Stomach (tissue), 4 donors: ENCODE measurements at regions not wholly inside any gene's neighbourhood (a gene's known extent, or its start where the extent isn't known, plus 50 kb on each side); places are given as distances from the start of the nearest gene placed in this dataset.

Source experiments
- CTCF ChIP-seq, 7 experiments: fragments of 450-650 bp in 4 of 7; fragments of 200-600 bp in 3 of 7; sonication (generic) in 3 of 7; IDR thresholded peaks; one replicate each; pipeline ENCODE4 v1.5.1; 2016 to 2019; ENCODE audit warnings: antibody characterized with exemption in 7 of 7, control low read depth in 2 of 7, mild to moderate bottlenecking in 1 of 7
- EP300 ChIP-seq: sonication (generic); formaldehyde crosslinking; IDR thresholded peaks from one replicate; pipeline ENCODE4 v1.6.1; 2017; ENCODE audit warnings: antibody characterized with exemption
- POLR2A ChIP-seq, 4 donors: fragments of 450-650 bp; IDR thresholded peaks; one replicate each; pipeline ENCODE4 v1.6.1; 2016; ENCODE audit warnings: antibody characterized with exemption in 4 of 4, control low read depth in 2 of 4, mild to moderate bottlenecking in 1 of 4, moderate library complexity in 1 of 4
- POLR2AphosphoS5 ChIP-seq, 3 donors: sonication (generic); formaldehyde crosslinking; IDR thresholded peaks; one replicate each; pipeline ENCODE4 v1.6.1; 2016; ENCODE audit warnings: antibody characterized with exemption in 3 of 3

DNA sequence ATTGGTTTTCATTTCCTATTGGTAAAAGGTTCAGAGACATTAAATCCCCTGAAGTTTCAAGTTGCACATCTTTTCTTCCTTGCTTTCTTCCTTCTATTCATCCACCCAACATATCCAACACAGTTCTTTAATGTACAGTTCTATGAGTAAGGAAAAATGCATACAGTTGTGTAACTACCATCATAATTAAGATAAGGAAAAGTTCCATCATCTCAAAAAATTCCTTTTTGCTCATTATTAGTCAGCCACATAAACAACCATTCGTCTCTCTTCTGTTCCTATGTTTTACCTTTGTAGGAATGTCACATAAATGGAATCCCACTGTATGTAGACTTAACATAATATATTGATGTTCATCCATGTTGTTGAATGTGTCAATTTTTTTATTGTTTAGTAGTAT lies 211.1 kb upstream of the ADAMTS9 start:
- TF ChIP-seq POLR2A (IDR thresholded peaks at IDR 0.05), result no peak
- no peak for TF ChIP-seq POLR2AphosphoS5 (IDR thresholded peaks at IDR 0.05)
- no peak for TF ChIP-seq CTCF (IDR thresholded peaks at IDR 0.05)
- no peak for TF ChIP-seq EP300
